Panc1 (cell line): ENCODE measurements at regions not wholly inside any gene's neighbourhood (a gene's known extent, or its start where the extent isn't known, plus 50 kb on each side); places are given as distances from the start of the nearest gene placed in this dataset.

Source experiments
- TCF7L2 ChIP-seq: IDR thresholded peaks from 2 replicates; pipeline ENCODE4 v1.6.1; 2011; ENCODE audit warnings: mild to moderate bottlenecking, low read depth, low read length, inconsistent platforms
- TF ChIP-seq, protein P1 (sequence below): fragments of 450-650 bp; IDR thresholded peaks from 2 replicates; pipeline ENCODE4 v1.5.1; 2017; ENCODE audit warnings: mild to moderate bottlenecking

DNA sequence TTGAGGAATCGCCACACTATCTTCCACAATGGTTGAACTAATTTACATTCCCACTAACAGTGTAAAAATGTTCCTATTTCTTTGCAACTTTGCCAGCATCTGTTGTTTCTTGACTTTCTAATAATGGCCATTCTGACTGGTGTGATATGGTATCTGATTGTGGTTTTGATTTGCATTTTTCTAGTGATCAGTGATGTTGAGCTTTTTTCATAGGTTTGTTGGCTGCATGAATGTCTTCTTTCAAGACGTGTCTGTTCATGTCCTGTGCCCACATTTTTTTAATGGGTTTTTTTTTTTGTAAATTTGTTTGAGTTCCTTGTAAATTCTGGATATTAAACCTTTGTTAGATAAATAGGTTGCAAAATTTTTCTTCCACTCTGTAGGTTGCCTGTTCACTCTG lies 615.9 kb downstream of the SEMA5A start:
- TF ChIP-seq, protein P1, sequence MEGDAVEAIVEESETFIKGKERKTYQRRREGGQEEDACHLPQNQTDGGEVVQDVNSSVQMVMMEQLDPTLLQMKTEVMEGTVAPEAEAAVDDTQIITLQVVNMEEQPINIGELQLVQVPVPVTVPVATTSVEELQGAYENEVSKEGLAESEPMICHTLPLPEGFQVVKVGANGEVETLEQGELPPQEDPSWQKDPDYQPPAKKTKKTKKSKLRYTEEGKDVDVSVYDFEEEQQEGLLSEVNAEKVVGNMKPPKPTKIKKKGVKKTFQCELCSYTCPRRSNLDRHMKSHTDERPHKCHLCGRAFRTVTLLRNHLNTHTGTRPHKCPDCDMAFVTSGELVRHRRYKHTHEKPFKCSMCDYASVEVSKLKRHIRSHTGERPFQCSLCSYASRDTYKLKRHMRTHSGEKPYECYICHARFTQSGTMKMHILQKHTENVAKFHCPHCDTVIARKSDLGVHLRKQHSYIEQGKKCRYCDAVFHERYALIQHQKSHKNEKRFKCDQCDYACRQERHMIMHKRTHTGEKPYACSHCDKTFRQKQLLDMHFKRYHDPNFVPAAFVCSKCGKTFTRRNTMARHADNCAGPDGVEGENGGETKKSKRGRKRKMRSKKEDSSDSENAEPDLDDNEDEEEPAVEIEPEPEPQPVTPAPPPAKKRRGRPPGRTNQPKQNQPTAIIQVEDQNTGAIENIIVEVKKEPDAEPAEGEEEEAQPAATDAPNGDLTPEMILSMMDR = no peak
- no peak for TF ChIP-seq TCF7L2
